Posterior cingulate gyrus (tissue), 11 donors: ENCODE measurements at regions not wholly inside any gene's neighbourhood (a gene's known extent, or its start where the extent isn't known, plus 50 kb on each side); places are given as distances from the start of the nearest gene placed in this dataset.

Experiments
- DNase-seq, 10 donors: peaks; one replicate each; pipeline versions ENCODE4 v3.0.0 to v3.0.0-alpha.2; 2020 to 2021; ENCODE audit warnings: mixed read lengths in 3 of 10
- intact Hi-C: fragments of 100-400 bp; cut with DNase I; formaldehyde crosslinking; loops from one replicate; pipeline ENCODE4 v1.15.1; 2023

- intact Hi-C loops = no loop called here
- DNase-seq = no peak
Observed at GRCh38 chr2:74036010-74036409, 51.3 kb downstream of the TET3 start.

- intact Hi-C loops = no loop called here
- no peak for DNase-seq
Observed at GRCh38 chr2:74036450-74037195, 51.9 kb downstream of the TET3 start.

GRCh38 chr2:74037379-74037860 lies 52.7 kb downstream of the TET3 start:
- intact Hi-C loops = no loop called here
- DNase-seq = no peak

GRCh38 chr2:74039611-74040010 lies 54.9 kb downstream of the TET3 start:
- no peak for DNase-seq
- intact Hi-C loops = no loop called here

- no peak for DNase-seq
- intact Hi-C loops = no loop called here
Observed at GRCh38 chr2:74041182-74041581, 56.5 kb downstream of the TET3 start.

GRCh38 chr2:74041726-74042125 lies 57.0 kb downstream of the TET3 start:
- DNase-seq = no peak
- intact Hi-C loops = no loop called here

GRCh38 chr2:74042606-74043005 lies 57.9 kb downstream of the TET3 start:
- intact Hi-C loops = no loop called here
- DNase-seq = no peak

GRCh38 chr2:74043345-74044329 lies 58.9 kb downstream of the TET3 start:
- intact Hi-C loops = no loop called here
- DNase-seq = no peak

- no peak for DNase-seq
- intact Hi-C loops = no loop called here
Observed at GRCh38 chr2:74044999-74045398, 60.3 kb downstream of the TET3 start.

GRCh38 chr2:74045454-74045853 lies 60.7 kb downstream of the TET3 start:
- intact Hi-C loops = no loop called here
- no peak for DNase-seq

- intact Hi-C loops = no loop called here
- DNase-seq = no peak
Observed at GRCh38 chr2:74046441-74046840, 61.7 kb downstream of the TET3 start.

GRCh38 chr2:74047152-74047551 lies 62.4 kb downstream of the TET3 start:
- intact Hi-C loops = no loop called here

GRCh38 chr2:74048147-74048546 lies 63.4 kb downstream of the TET3 start:
- DNase-seq = no peak
- intact Hi-C loops = no loop called here

More at GRCh38 chr2:74047152-74047551, 62.4 kb downstream of the TET3 start:
- DNase-seq = no peak

GRCh38 chr2:74048843-74049519 lies 64.3 kb downstream of the TET3 start:
- intact Hi-C loops = no loop called here
- DNase-seq = no peak

- no peak for DNase-seq
- intact Hi-C loops = loop anchor here (5.0 kb wide), 1 partner anchor 48 kb away; no protein-coding TSS in a partner anchor
Observed at GRCh38 chr2:74050151-74050550, 65.4 kb downstream of the TET3 start.

- DNase-seq = no peak
- intact Hi-C loops = loop anchor here (5.0 kb wide), 1 partner anchor 49 kb away; no protein-coding TSS in a partner anchor
Observed at GRCh38 chr2:74051504-74051903, 66.8 kb downstream of the TET3 start.

GRCh38 chr2:74052732-74053710 lies 68.3 kb downstream of the TET3 start:
- no peak for DNase-seq
- intact Hi-C loops = loop anchor here (5.0 kb wide), 1 partner anchor 51 kb away; no protein-coding TSS in a partner anchor

- no peak for DNase-seq
- intact Hi-C loops = loop anchor here (5.0 kb wide), 1 partner anchor 52 kb away; no protein-coding TSS in a partner anchor
Observed at GRCh38 chr2:74053959-74054715, 69.4 kb downstream of the TET3 start.
